Cerebellar nuclear complex (tissue), 1 donor: ENCODE measurements at regions not wholly inside any gene's neighbourhood (a gene's known extent, or its start where the extent isn't known, plus 50 kb on each side); places are given as distances from the start of the nearest gene placed in this dataset.
"Not testable (repeated sequence)": the region's sequence is repeated elsewhere in the genome, so short reads cannot be mapped to it uniquely, and the experiment has no call there.

Experiments used
- DNase-seq, 2 experiments: peaks; one replicate each; lab custom pipeline; 2025; lab: John Stamatoyannopoulos, UW

DNA sequence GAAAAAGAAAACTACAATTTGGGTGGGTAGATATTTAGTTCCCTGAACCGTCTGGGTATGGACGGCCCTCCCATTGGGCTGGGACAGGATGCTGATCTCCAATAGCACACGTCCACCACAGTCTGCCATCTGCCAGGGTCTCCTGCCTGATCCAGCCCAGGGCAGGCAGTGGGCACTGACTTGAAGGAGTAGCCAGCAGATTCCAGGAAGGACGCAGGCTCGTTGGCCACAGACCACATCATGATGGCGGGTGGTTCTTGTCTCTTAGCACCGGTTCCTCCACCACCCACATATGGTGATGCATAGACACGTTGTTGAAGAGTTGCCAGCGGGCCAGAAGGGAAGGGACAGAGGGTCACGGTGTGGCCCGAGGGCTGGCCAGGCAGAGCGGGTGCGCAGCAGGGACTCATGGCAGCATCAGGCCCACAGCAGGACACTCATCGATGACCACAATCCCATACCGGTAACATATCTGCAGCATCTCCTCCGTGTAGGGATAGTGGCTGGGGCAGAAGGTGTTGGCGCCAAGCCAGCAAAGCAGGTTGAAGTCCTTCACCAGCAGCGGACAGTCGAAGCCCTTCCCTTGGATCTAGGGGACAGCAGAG, 155.8 kb upstream of the FAM174A start:
- DNase-seq = not testable (repeated sequence)

DNA sequence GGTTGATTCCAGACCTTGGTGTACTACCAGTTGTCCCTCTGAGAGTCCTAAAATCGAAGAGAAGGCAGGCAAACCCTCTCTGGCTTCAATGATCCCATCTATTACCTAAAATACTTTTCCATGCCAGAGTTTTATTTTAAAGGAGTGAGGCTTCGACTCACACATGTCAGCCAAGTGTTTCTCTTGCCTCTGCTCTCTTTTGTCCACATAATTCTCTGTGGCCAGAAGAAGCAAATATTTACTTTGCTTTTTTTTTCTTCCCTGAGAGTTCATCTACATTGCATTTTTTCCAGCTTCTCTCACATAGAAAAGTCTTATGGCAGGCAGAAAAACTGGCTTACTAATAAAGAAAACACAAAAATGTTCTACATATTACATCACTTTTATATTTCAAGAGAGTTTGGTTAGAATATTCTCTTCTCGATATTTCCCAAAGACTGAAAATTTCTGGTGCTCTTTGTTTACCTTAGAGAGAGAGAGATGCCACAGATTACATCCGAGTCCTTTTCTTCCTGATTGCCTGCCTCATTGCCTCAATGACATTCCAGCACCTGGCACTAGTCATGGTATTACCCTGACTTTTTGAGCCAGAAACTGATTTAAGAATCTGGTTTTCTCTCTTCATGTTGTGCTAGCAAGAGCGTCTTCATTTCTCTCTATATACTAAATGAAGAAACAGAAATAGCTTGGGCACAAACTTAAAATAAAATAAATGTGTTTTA, 170.3 kb upstream of the FAM174A start:
- DNase-seq = not testable (repeated sequence)

DNA sequence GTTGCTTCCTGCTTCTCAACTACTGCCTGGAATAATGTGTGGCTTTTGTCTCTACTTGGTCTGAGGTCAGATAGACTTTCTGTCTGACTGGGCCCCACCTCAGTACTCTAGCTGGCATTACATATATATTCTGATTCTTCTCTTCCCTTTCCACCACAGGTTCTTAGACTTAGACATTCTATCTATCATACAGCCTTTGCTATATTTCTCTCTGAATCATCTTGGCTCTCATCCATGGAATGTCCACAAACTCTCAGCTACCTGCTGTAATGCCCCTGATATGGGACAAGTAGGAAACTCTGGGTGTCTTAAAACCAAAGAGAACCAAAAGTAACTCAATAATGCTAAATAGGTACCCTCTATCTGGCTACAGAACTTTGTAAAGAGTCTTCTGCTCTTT, 170.8 kb upstream of the FAM174A start:
- DNase-seq = not testable (repeated sequence)

DNA sequence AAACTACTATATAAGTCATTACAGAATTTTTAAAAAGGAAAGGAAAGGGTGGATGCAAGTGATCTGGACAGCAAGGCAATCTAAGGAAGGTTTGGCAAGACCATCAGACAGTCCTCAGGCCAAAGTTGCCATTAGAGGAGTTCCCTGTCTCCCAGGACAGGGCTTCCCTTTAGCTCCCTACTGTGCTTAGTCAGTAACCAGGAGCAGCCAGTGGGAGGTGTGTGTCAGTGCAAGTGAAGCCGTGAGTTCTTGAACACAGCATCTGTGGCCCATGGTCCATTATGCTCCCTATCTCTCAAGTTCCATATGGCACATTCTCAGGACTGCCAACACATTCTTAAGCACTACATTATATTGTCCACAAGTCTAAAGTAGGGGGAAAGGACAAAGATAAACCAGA, 175.2 kb upstream of the FAM174A start:
- DNase-seq = not testable (repeated sequence)

DNA sequence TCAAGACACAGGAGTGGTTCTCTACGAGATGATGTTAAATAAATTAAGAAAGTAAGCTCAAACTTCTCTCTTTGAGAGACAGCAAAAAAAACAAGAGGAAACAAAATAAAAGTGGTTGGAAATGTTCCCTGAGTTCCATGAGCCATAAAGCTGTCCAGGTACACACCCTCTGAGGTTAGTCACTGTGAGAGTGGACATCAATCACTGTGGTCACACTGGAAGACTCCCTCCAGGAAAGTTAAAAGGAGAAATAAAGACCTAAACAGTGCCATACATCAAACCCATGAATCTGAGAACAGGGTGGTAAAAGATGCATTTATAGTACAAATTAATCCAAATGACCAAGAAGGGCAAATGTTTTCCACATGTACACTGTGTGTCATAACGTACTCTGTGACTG, 188.9 kb upstream of the FAM174A start:
- not testable (repeated sequence) for DNase-seq

DNA sequence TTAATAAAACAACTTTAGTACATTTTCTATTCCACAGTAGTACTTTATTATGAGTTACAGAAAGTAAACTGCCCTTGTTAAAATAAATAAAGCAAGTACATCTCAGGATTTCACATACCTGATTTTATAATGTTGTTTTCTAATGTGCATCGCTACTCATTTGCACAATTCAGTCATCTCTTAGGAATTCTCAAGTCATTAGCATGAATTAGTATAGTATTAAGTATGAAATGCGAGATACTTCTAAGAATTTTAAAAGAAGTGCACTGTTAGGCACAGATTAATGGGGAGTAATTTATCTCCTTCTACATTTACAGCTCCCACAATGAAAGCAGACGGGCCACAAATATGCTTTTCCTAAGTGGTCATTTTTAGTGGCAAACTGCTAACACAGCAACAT, 193.7 kb upstream of the FAM174A start:
- DNase-seq = not testable (repeated sequence)

DNA sequence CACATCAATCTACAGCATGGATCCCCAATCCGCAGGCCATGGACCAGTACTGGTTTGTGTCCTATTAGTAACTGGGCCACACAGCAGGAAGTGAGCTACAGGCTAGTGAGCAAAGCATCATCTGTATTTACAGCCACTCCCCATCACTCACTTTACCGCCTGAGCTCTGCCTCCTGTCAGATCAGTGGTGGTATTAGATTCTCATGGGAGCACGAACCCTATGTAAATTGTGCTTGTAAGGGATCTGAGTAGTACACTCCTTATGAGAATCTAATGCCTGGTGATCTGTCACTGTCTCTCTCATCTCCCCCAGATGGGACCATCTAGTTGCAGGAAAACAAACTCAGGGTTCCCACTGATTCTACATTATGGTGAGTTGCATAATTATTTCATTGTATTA, 212.7 kb upstream of the FAM174A start:
- DNase-seq = no peak

DNA sequence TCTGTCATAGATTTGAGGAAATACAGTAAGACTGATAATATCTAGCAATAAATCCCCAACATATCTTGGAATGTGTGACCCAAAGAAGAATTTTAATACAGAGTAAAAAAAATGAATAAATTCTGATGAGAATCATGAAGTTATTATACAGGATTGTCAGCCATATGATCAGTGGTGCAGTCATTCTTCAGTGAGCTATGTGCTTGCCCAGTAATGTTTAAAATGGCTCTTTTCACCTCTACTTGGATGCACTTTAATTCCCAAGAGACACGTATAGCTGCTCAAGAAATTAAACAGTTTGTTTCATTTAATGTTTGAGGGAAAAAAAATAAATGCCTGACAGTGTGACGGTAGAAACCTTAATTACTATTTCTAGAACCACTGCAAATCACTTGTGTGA, 215.3 kb upstream of the FAM174A start:
- no peak for DNase-seq

DNA sequence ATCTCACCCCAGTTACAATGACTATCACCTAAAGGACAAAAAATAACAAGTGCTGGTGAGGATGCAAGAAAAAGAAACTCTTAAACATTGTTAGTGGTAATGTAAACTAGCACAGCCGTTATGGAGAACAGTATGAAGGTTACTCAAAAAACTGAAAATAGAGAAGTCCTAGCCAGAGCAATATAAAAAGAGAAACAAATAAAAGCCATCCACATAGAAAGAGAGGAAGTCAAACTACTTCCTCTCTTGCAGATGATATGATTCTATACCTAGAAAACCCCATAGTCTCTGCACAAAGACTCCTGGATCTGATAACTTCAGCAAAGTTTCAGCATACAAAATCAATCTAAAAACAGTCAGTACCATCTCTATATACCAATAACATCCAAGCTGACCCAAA, 221.5 kb upstream of the FAM174A start:
- DNase-seq = no peak

DNA sequence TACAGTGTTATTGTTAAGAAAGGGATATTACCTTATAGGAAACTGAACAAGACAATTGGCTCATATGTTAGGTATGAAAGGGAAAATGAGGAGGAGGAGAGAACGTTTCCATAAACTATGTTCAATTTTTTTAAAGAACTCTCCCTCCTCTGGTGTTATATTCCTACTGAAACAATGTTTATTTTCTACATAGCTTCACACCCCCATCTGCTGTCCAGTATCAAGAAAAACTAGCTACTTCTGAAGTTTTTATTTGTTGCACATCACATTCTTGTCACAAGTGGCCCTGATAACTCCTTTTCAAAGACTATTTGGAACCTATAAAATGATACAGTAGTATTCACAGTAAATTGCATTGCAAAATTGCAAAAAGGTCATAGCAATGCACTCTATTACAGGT, 223.4 kb upstream of the FAM174A start:
- no peak for DNase-seq

DNA sequence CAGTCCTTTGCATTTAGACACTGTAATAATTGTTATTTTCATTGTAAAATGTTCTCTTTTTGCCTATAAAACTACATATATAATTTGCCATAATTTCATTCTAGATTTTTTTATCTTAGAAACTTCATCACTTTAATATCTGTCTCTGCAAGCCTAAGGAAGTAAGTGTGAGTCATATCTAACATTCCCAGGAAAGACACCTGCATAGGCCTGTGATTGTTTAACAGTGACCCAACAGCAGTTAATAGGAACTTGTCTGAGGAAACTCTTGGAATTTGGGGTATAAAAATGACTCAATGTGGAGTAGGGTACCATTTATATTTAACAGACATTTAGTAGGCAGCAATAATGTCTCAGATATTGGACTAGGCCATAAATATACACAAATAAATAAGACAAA, 229.2 kb upstream of the FAM174A start:
- no peak for DNase-seq

DNA sequence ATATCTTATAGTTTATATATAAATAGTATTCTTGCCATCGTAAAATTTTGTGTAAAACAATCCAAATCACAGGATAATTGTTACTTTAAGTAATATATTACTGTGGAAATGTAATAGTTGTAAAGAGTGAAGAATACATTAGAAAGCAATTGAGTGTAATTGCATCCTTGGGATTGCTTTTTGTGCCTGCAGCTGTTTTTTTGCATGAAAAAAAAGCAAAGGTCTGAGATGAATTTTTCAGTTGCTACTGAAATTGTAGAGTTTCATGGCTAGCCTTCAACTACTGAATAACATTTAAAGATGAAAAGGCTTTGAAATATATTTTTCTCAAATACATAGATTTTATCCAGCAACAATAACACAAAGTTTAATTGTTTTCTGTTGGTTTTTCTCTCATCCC, 232.0 kb upstream of the FAM174A start:
- no peak for DNase-seq

DNA sequence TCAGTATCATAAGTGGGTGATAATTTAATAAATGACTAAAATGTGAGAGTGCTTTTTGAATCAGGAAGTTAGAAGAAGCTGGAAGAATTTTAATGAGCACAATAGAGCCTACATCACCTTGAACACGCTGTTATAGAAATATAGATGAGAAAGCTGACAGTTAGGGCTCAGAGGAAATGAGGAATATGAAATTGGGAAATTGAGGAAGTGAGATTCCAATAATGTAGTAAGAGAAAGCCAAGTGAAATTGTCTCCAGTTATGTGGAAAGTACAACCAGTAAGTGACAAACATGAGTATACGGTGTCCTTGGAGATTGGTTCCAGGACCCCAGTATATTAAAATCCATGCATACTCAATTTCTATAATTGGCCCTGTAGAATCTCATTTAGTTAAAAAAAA, 235.9 kb upstream of the FAM174A start:
- DNase-seq = no peak

DNA sequence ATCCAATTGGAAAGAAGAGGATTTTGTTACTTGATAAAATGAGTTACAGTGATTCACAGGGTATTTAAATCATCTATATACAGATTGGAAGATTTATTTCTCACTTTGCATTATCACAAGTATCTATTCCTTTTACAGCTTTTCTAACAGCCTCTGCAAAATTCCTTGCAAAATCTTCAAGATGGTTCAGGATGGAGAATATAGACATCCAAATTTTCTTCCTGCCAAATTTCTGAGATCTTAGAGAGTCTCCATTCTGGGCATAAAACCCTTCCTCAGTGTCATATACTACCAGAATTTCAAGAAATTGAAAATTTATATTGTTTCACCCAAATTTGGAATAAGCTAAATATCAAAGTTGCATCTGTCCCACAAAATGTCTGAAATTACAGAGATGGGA, 259.1 kb upstream of the FAM174A start:
- DNase-seq = no peak

DNA sequence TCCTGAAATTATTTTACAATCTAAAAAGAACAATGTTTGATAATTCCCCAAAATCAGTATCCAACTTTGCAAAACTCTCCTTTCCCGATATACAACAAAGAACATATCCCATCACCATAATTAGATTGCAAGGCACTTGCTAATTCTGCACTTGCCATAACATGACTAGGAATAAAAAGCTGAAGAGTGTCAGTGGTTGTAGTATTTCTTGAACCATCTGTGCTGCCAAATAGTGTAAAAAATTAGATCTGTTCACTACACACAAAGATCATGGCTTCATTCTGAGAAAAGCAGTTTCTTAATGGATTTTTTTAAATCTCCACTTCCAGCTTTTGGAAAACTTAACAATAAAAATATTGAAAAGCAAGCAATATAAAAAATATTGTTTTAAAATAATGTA, 259.5 kb upstream of the FAM174A start:
- no peak for DNase-seq

DNA sequence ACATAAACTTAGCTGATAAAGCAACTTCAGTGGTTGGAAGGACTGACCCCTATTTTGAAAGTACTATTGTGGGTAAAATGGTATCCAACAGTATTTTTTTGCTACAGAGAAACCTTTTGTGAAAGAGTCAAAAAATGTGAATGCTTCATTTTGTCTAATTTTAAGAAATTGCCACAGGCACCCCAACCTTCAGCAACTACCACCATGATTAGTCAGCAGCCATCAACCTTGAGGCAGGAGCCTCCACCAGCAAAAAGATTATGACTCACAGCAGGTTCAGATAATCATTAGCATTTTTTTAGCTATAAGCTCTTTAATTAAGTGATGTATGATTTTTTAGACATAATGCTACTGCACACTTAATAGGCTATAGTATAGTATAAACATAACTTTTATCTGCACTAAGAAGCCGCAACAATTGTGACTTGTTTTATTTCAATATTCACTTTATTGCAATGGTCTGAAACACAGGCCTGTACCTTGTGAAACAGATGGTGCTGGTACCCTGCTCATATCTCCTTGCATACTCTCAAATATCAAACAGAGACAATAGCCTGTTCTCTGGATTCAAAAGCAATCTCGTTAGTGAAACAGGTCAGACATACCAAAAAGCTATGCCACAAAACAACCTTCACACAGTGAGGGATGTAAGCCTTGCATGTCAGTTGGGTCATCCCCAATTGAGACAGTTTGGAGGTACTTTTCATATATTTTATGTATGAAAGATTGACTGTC, 261.2 kb upstream of the FAM174A start:
- DNase-seq = no peak

DNA sequence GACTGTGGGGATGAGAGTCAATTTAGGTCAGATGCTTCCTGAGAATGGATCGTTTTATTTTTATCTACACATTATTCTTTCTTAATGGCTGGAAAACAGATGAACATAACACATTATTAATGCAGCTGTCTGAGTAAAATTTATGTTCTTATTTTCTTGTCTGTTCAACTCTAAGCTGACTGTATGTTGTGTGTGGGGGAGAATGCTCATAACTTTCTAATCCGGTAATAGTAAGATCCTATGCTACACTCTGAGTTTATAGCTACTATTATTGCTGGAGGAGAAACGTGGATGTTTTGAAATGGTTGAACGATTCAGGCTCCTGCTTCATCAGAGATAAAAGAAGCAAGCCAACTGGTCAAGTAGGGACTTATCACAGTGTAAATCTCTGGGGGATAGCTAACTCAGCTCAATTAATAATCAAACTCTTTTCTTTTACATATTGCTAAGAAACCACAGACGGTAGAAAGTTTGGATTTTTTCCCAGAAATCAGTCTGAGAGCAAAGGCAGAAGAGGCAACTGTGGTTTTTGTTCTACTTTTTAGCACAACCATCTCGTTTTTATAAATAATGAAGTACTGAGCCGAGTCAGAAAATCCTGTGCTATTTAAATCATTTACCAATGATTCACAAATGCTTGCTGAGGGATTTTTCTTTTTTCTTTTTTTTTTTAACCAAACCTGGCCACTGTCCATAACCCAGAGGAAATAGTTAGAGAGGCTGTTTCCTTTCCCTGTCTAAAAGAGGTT, 265.0 kb upstream of the FAM174A start:
- no peak for DNase-seq

DNA sequence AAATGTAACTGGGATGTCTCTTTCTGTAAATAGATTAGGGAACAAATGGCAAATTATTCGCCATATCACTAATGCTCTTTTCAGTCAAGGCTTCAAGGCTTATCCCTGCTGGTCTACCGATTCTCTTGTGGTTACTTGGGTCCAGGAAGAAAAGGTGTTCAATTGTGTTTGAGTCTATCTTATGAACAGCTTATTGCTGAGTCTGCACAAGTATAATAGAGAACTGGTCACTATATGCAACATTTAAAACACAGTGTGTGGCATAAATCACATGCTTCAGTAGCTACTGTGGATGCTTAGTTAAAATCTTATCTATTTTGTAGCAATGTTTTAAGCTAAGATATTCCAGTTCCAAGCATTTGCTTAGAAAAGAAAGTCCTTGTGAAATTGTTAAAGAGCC, 274.2 kb upstream of the FAM174A start:
- DNase-seq = no peak

DNA sequence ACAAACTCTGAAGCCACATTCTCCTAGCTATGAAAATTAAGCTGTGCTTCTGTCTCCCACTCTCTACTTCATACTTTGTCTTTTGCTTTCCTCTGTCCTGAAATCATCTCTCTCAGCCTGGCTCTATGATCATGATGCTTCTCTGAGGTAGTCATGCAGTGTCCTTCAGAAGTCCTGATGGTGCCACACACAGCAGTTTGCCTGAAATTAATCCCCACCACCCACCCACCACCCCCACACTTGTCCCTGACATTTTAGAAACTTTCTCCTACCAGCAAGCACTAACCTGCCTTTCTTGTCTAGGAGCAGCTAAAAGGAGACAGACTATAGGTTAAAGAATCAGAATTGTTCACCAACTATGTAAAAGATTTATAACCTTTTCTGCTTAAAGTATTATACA, 282.2 kb upstream of the FAM174A start:
- DNase-seq = no peak

DNA sequence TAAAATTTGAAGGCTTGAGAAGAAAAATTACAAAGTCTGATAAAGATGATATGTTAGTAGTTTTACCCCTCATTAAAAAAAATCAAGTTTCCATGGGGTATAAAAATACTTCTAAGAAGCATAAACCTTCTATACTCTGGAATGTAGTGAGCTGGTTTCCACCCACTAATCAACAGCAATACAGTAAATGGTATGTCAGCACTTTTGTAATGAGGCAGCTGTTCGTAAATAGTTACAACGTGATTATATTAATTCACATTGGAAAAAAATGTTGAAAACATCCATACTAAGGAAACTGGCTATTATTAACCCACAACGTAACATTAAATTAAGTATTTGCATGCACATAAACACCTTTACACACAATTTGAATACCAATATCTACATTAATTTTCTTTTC, 283.1 kb upstream of the FAM174A start:
- DNase-seq = no peak

DNA sequence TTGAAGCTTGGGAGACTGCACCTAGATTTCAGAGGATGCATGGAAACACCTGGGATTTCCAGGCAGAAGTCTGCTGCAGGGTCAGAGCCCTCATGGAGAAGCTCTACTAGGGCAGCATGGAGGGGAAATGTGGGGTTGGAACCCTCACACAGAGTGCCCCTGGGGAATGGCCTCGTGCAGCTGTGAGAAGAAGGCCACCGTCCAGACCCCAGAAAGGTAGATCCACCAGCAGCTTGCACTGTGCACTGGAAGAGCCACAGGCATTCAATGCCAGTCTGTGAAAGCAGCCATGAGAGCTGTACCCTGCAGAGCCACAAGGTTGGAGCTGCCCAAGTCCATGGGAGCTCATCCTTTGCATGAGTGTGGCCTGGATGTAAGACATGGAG, 285.3 kb upstream of the FAM174A start:
- DNase-seq = no peak

DNA sequence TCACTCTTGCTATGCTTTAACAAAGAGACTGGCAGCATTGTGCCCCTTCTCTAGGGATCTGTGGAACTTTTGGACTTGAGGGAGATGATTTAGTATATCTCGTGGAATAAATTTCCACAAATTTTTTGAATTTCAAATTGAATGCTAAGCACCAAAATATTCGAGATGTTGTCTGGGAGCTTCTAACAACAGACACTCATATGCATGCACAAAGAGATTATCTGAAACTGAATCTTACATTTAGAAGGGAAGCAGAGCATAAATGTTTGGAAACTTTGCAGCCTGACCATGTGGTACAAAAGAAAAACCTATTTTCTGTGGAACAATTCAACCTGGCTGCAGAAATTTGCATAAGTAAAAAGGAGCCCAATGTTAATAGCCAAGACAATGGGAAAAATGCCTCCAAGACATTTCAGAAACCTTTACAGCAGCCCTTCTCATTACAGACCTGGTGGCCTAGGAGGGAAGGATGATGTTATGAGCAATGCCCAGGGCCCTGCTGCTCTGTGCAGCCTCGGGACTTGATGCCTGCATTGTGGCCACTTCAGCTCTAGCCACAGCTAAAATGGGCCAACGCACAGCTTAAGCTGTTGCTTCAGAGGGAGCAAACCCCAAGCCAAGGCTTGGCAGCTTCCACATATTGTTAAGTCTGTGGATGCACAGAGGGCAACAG, 285.8 kb upstream of the FAM174A start:
- DNase-seq = no peak
